G401 (cell line): ENCODE measurements at regions not wholly inside any gene's neighbourhood (a gene's known extent, or its start where the extent isn't known, plus 50 kb on each side); places are given as distances from the start of the nearest gene placed in this dataset.
A peak's percentile ranks its signal among the peaks of the same experiment; 100 is the strongest.
"Not testable (repeated sequence)": the region's sequence is repeated elsewhere in the genome, so short reads cannot be mapped to it uniquely, and the experiment has no call there.

Source experiments
- DNase-seq: peaks from one replicate; pipeline ENCODE4 v3.0.0-alpha.2; 2015; ENCODE audit warnings: low spot score
- in situ Hi-C: cut with HindIII; loops from 2 replicates; pipeline ENCODE4 v1.10.0; 2016; ENCODE audit warnings: low sequenced_read_pairs, mixed read lengths

- DNase-seq, in situ Hi-C loops: not testable (repeated sequence)
Measured at GRCh38 chr22:48716154-48716553, 1111.5 kb downstream of the BRD1 start.

GRCh38 chr22:48715511-48715910 lies 1112.2 kb downstream of the BRD1 start:
- DNase-seq: no peak
- in situ Hi-C loops: no loop called here

- in situ Hi-C loops: no loop called here
- DNase-seq: no peak
Measured at GRCh38 chr22:48714231-48714630, 1113.4 kb downstream of the BRD1 start.

- DNase-seq: peak; percentile 28
- in situ Hi-C loops: no loop called here
Measured at GRCh38 chr22:48713272-48714205, 1114.1 kb downstream of the BRD1 start.

GRCh38 chr22:48712558-48713271 lies 1115.0 kb downstream of the BRD1 start:
- DNase-seq: no peak

GRCh38 chr22:48711669-48712068 lies 1116.0 kb downstream of the BRD1 start:
- in situ Hi-C loops: no loop called here
- DNase-seq: no peak

More at GRCh38 chr22:48712558-48713271, 1115.0 kb downstream of the BRD1 start:
- in situ Hi-C loops: no loop called here

GRCh38 chr22:48711031-48711431 lies 1116.6 kb downstream of the BRD1 start:
- in situ Hi-C loops: no loop called here
- no peak for DNase-seq

GRCh38 chr22:48710410-48710809 lies 1117.3 kb downstream of the BRD1 start:
- DNase-seq: no peak
- in situ Hi-C loops: no loop called here

GRCh38 chr22:48709976-48710375 lies 1117.7 kb downstream of the BRD1 start:
- no peak for DNase-seq
- in situ Hi-C loops: no loop called here

GRCh38 chr22:48709453-48709852 lies 1118.2 kb downstream of the BRD1 start:
- no peak for DNase-seq
- in situ Hi-C loops: no loop called here

- no peak for DNase-seq
- in situ Hi-C loops: no loop called here
Measured at GRCh38 chr22:48708558-48709245, 1119.0 kb downstream of the BRD1 start.

GRCh38 chr22:48707763-48708557 lies 1119.7 kb downstream of the BRD1 start:
- DNase-seq: no peak
- in situ Hi-C loops: no loop called here

GRCh38 chr22:48706934-48707762 lies 1120.5 kb downstream of the BRD1 start:
- in situ Hi-C loops: no loop called here
- DNase-seq: no peak

- in situ Hi-C loops: no loop called here
- no peak for DNase-seq
Measured at GRCh38 chr22:48705917-48706605, 1121.6 kb downstream of the BRD1 start.

GRCh38 chr22:48705159-48705916 lies 1122.3 kb downstream of the BRD1 start:
- DNase-seq: no peak
- in situ Hi-C loops: no loop called here

GRCh38 chr22:48704335-48704734 lies 1123.3 kb downstream of the BRD1 start:
- in situ Hi-C loops: no loop called here
- no peak for DNase-seq
